VCaP (cell line): ENCODE measurements at regions not wholly inside any gene's neighbourhood (a gene's known extent, or its start where the extent isn't known, plus 50 kb on each side); places are given as distances from the start of the nearest gene placed in this dataset.
"Not testable (repeated sequence)": the region's sequence is repeated elsewhere in the genome, so short reads cannot be mapped to it uniquely, and the experiment has no call there.

Experiments used
- H3K27ac ChIP-seq: fragments of 450-650 bp; 2 replicates; pipeline ENCODE4 v1.5.1; 2017
- CTCF ChIP-seq: fragments of 450-650 bp; conservative IDR thresholded peaks from 2 replicates; pipeline ENCODE4 v1.5.1; 2017; ENCODE audit warnings: mild to moderate bottlenecking, moderate library complexity

GRCh38 chr11:134500621-134501020 is 88.6 kb upstream of the B3GAT1 start:
- no peak for TF ChIP-seq CTCF
- H3K27ac ChIP-seq, result no peak overlapping the region

- no peak for TF ChIP-seq CTCF
- H3K27ac ChIP-seq, result no peak overlapping the region; the same call in 1 of the 2 replicates
These were observed 87.9 kb upstream of the B3GAT1 start for GRCh38 chr11:134499990-134500389.

- H3K27ac ChIP-seq, result peak overlapping the region; percentile 94
- no peak for TF ChIP-seq CTCF
These were observed 86.5 kb upstream of the B3GAT1 start for GRCh38 chr11:134498326-134499139.

- peak overlapping the region; percentile 94 for H3K27ac ChIP-seq
- TF ChIP-seq CTCF, result no peak
These were observed 85.5 kb upstream of the B3GAT1 start for GRCh38 chr11:134497586-134497985.

GRCh38 chr11:134496058-134496457 is 84.0 kb upstream of the B3GAT1 start:
- peak overlapping the region; percentile 94 for H3K27ac ChIP-seq

GRCh38 chr11:134494395-134494794 is 82.4 kb upstream of the B3GAT1 start:
- H3K27ac ChIP-seq, result not testable (repeated sequence)

- not testable (repeated sequence) for H3K27ac ChIP-seq
These were observed 80.4 kb upstream of the B3GAT1 start for GRCh38 chr11:134492411-134492810.

- no peak for TF ChIP-seq CTCF
- no peak overlapping the region for H3K27ac ChIP-seq
These were observed 77.7 kb upstream of the B3GAT1 start for GRCh38 chr11:134489728-134490127.

GRCh38 chr11:134488913-134489312 is 76.9 kb upstream of the B3GAT1 start:
- TF ChIP-seq CTCF, result no peak
- no peak overlapping the region for H3K27ac ChIP-seq
